Lower leg skin (tissue), 4 donors: ENCODE measurements at regions not wholly inside any gene's neighbourhood (a gene's known extent, or its start where the extent isn't known, plus 50 kb on each side); places are given as distances from the start of the nearest gene placed in this dataset.

Source experiments
- DNase-seq, 2 donors: peaks; one replicate each; pipeline ENCODE4 v3.0.0-alpha.2; 2019; ENCODE audit warnings: low spot score in 2 of 2
- H3K4me3 ChIP-seq: fragments of 200-600 bp; sonication (generic); 2 replicates; pipeline ENCODE4 v1.5.1; 2017; ENCODE audit warnings: mild to moderate bottlenecking, low read depth; ENCODE audit not compliant: poor library complexity, severe bottlenecking
- POLR2A ChIP-seq, 2 donors: fragments of 450-650 bp; IDR thresholded peaks; one replicate each; pipeline ENCODE4 v1.6.1; 2016 to 2017; ENCODE audit warnings: antibody characterized with exemption in 2 of 2, mild to moderate bottlenecking in 1 of 2, moderate library complexity in 1 of 2
- WGBS, 2 donors: methylation state at CpG; one replicate each; pipeline ENCODE4 v1.1.5; 2018; 5-methylcytosine and 5-hydroxymethylcytosine counted together
- intact Hi-C: fragments of 100-400 bp; cut with DNase I; formaldehyde crosslinking; loops from one replicate; pipeline ENCODE4 v1.15.0; 2023; ENCODE audit warnings: low total_unique reads
- TF ChIP-seq, protein P1 (sequence below), 3 donors: fragments of 450-650 bp; IDR thresholded peaks; one replicate each; pipeline ENCODE4 v1.5.1; 2016; ENCODE audit warnings: antibody characterized with exemption in 3 of 3, mild to moderate bottlenecking in 3 of 3, moderate library complexity in 2 of 3

DNA sequence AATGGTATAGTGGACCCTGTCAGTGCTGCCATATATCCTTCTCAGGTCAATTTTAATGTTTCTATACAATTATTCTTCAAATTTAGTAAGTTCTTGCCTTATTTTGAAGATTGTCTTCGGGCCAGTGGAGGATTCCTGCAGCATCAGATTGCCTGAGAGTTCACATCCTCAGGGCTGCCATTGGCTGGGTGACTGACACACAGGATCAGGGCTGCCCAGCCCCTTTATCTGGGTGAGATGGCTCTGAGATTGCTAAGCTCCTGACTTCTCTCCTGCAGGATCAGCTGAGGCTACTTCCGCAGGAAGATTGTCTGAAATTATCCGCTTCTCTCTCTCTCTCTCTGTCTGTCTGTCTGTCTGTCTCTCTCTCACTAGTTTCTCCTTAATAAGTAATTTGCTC is 567.4 kb downstream of the TSN start:
- WGBS, 2 donors, result 70 to 75% methylated on average over 3 of the region's 3 CpGs
- no peak for DNase-seq
- TF ChIP-seq, protein P1, sequence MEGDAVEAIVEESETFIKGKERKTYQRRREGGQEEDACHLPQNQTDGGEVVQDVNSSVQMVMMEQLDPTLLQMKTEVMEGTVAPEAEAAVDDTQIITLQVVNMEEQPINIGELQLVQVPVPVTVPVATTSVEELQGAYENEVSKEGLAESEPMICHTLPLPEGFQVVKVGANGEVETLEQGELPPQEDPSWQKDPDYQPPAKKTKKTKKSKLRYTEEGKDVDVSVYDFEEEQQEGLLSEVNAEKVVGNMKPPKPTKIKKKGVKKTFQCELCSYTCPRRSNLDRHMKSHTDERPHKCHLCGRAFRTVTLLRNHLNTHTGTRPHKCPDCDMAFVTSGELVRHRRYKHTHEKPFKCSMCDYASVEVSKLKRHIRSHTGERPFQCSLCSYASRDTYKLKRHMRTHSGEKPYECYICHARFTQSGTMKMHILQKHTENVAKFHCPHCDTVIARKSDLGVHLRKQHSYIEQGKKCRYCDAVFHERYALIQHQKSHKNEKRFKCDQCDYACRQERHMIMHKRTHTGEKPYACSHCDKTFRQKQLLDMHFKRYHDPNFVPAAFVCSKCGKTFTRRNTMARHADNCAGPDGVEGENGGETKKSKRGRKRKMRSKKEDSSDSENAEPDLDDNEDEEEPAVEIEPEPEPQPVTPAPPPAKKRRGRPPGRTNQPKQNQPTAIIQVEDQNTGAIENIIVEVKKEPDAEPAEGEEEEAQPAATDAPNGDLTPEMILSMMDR (IDR thresholded peaks at IDR 0.05), result no peak
- no peak for TF ChIP-seq POLR2A (IDR thresholded peaks at IDR 0.05)
- intact Hi-C loops, result no loop called here
- no peak overlapping the region for H3K4me3 ChIP-seq

DNA sequence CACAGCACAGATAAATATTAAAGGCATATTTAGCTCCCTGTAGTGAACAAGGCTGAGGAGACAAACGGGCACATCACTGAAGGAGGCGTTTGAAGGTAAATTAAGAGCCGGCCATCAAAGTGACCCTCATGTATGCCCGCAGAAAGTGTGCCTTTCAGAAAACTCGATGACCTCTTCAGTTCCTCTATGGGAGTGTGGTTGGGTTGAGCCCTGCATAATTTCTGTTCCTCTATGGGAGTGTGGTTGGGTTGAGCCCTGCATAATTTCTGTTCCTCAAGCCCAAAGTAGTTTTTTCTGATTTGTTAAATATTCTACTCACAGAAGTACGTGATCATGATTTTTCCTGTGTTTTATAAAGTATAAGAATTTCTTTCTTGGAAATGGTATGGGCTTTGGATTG is 568.5 kb downstream of the TSN start:
- no peak for DNase-seq
- WGBS, 2 donors, result 79 to 82% methylated on average over 6 of the region's 6 CpGs
- H3K4me3 ChIP-seq, result no peak overlapping the region
- TF ChIP-seq, protein P1 (IDR thresholded peaks at IDR 0.05), result no peak
- no peak for TF ChIP-seq POLR2A (IDR thresholded peaks at IDR 0.05)
- intact Hi-C loops, result no loop called here

DNA sequence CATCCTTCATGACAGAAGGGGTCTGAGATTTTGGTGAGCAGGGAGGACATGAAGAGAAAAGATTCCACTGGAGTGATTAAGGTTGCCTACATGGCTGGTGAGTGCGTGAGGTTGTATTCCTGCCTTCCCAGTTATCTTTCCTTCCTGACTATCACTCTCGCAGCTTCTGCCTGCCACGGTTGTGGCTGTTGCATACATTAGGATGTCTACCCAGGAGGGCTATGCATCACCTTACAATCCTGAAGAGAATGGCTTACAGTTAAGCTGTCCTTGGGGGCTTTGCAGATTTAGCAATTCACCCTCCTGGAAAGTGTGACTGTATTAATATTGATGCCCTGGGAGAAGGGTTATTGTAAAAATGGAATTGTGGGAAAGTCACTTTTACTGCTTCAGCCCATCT is 571.0 kb downstream of the TSN start:
- intact Hi-C loops, result no loop called here
- TF ChIP-seq, protein P1 (IDR thresholded peaks at IDR 0.05), result no peak
- TF ChIP-seq POLR2A (IDR thresholded peaks at IDR 0.05), result no peak
- H3K4me3 ChIP-seq, result no peak overlapping the region
- 81 to 86% methylated on average over 3 of the region's 3 CpGs for WGBS, 2 donors
- no peak for DNase-seq

DNA sequence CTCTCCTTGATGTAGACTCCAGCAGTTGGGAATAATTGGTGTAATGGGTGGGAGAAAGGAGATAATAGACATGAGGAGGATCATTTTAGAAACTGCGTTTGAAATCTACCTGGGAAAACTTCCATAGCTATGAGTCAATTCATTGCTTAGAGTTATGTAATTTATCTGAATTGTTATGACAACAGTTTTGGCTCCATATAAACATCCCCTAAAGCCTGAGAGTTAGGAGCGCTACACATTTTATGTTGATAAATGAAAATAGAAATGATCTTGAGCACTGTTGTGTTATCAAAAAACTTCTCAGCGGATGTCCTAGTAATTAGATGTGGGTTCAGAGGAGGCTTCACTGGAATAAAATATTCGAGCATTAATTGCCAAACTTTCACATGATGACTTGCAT is 573.4 kb downstream of the TSN start:
- DNase-seq, result no peak
- WGBS, 2 donors, result 34 to 35% methylated on average over 4 of the region's 4 CpGs
- TF ChIP-seq, protein P1 (IDR thresholded peaks at IDR 0.05), result no peak
- TF ChIP-seq POLR2A (IDR thresholded peaks at IDR 0.05), result no peak
- H3K4me3 ChIP-seq, result no peak overlapping the region
- intact Hi-C loops, result no loop called here

DNA sequence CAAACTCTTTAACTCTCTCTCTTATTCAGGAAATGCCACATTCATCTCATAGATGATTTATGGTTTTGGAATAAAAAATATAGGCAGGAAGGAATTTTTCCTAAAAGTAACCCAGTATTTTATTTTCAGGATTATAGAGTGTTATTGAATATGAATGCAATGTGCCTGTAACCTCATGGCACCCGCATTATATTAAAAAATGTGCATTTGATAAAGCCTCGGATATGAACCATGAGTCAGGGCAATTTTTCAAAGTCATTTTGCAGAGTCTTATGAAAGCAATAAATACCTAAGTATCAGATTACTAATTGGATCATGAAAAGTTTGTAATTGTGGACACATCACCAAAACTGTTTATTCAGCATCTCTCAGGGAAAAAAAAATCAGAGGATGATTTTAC is 573.8 kb downstream of the TSN start:
- 22 to 29% methylated on average over 2 of the region's 2 CpGs for WGBS, 2 donors
- DNase-seq, result no peak
- intact Hi-C loops, result no loop called here
- no peak overlapping the region for H3K4me3 ChIP-seq
- TF ChIP-seq POLR2A (IDR thresholded peaks at IDR 0.05), result no peak
- TF ChIP-seq, protein P1 (IDR thresholded peaks at IDR 0.05), result no peak

DNA sequence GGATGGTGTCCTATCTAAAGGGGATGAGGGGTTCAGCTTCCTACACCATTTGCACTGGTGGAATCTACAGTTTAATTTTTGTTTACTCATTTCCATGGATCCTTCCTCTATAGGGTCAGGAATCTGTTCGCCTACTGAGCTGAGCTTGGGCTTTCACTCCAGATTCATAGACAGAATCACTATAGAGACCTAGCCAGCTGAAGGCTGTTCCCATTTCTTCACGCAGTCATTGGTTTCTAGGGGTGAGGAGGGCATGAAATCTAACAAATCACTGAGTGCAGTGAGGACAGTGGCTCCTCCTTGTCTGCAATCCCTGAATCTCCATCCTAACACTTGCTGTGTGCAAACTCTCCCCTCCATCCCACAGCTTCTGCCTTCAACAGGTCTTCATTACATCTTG is 578.5 kb downstream of the TSN start:
- intact Hi-C loops, result no loop called here
- 85 to 91% methylated on average over 2 of the region's 2 CpGs for WGBS, 2 donors

More for the DNA sequence above, 578.5 kb downstream of the TSN start:
- H3K4me3 ChIP-seq, result no peak overlapping the region
- no peak for DNase-seq
- TF ChIP-seq, protein P1 (IDR thresholded peaks at IDR 0.05), result no peak
- TF ChIP-seq POLR2A (IDR thresholded peaks at IDR 0.05), result no peak
